SU-DHL-6 (cell line): ENCODE measurements at regions not wholly inside any gene's neighbourhood (a gene's known extent, or its start where the extent isn't known, plus 50 kb on each side); places are given as distances from the start of the nearest gene placed in this dataset.

ENCODE experiments used
- EZH2phosphoT487 ChIP-seq: fragments of 200-600 bp; sonication (generic), shearing (Covaris generic); conservative IDR thresholded peaks from 2 replicates; pipeline ENCODE4 v1.6.1; 2018; ENCODE audit warnings: mild to moderate bottlenecking, antibody characterized with exemption, low read length, moderate library complexity, mixed read lengths
- TF ChIP-seq, protein P1 (sequence below): fragments of 200-600 bp; sonication (generic); IDR thresholded peaks from one replicate; pipeline ENCODE4 v1.5.1; 2017; ENCODE audit warnings: antibody characterized with exemption, mild to moderate bottlenecking, low read length, moderate library complexity; ENCODE audit not compliant: insufficient read depth, poor library complexity, severe bottlenecking

DNA sequence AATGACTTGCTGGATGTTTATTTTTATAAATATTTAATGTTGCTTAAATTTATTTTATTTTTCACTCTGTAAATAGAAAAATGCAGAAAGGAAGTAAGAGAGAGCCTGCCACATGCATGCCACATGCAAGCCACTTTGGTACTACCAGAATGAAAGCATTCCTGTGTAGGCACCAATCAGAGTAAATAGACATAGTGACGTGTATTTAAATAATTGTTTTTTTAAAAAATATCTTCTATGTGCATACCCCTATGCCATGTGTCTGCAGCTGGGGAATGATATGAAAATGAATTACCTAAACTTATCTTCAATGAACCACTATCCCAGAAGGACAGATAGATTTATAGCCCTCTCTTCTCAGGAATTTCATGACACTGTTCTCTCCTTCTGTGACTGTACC lies 651.5 kb upstream of the RIOK2 start:
- no peak for TF ChIP-seq EZH2phosphoT487
- TF ChIP-seq, protein P1, sequence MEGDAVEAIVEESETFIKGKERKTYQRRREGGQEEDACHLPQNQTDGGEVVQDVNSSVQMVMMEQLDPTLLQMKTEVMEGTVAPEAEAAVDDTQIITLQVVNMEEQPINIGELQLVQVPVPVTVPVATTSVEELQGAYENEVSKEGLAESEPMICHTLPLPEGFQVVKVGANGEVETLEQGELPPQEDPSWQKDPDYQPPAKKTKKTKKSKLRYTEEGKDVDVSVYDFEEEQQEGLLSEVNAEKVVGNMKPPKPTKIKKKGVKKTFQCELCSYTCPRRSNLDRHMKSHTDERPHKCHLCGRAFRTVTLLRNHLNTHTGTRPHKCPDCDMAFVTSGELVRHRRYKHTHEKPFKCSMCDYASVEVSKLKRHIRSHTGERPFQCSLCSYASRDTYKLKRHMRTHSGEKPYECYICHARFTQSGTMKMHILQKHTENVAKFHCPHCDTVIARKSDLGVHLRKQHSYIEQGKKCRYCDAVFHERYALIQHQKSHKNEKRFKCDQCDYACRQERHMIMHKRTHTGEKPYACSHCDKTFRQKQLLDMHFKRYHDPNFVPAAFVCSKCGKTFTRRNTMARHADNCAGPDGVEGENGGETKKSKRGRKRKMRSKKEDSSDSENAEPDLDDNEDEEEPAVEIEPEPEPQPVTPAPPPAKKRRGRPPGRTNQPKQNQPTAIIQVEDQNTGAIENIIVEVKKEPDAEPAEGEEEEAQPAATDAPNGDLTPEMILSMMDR = no peak
